ENCODE measurements at regions not wholly inside any gene's neighbourhood (a gene's known extent, or its start where the extent isn't known, plus 50 kb on each side); places are given as distances from the start of the nearest gene placed in this dataset.

- TF ChIP-seq CTCF (IDR thresholded peaks at IDR 0.05) (no peak), ZFX (IDR thresholded peaks at IDR 0.05; ENCODE audit: borderline replicate concordance) (no peak)
Observed at GRCh38 chr10:31612082-31612481, 293.1 kb downstream of the ZEB1 start.
